ENCODE measurements at regions not wholly inside any gene's neighbourhood (a gene's known extent, or its start where the extent isn't known, plus 50 kb on each side); places are given as distances from the start of the nearest gene placed in this dataset.

DNA sequence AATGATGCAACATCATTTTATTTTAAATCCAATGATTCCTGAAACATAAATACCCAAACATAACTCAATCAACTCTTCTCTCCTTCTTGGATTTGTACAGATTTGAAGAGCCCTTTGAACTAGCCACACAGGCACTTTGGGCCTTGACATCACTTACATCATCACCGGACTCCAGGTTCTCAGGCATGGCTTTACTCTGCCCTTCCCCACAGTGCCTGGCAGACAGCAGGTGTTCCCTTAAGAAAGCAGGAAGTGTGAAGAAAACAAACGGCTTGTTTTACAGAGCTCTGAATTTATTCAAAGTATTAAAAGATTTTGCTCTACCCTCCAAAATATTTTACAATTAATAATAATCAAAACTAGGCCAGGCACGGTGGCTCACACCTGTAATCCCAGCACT, 54.8 kb upstream of the GCM1 start:
- TF ChIP-seq POLR2A (IDR thresholded peaks at IDR 0.05; ENCODE audit: low read depth, low read length) (no peak), SREBF2 (IDR thresholded peaks at IDR 0.05; ENCODE audit: low read length) (no peak)

Measured in GM12878 (cell line).